Chondrocyte (in vitro differentiated cells): ENCODE measurements at regions not wholly inside any gene's neighbourhood (a gene's known extent, or its start where the extent isn't known, plus 50 kb on each side); places are given as distances from the start of the nearest gene placed in this dataset.

Experiments
- DNase-seq: peaks from one replicate; pipeline ENCODE4 v3.0.0; 2021; ENCODE audit warnings: mixed read lengths, low spot score
- H3K27ac Mint-ChIP-seq: one replicate; pipeline ENCODE4 v1.8.0; 2021; ENCODE audit warnings: mild to moderate bottlenecking, moderate library complexity, mixed read lengths; ENCODE audit not compliant: unreplicated experiment
- H3K27me3 Mint-ChIP-seq: 2 replicates; pipeline ENCODE4 v1.8.0; 2021; ENCODE audit warnings: low read depth, mixed read lengths
- H3K36me3 Mint-ChIP-seq: 2 replicates; pipeline ENCODE4 v1.8.0; 2021; ENCODE audit warnings: low read depth, mixed read lengths
- H3K4me1 Mint-ChIP-seq: 2 replicates; pipeline ENCODE4 v1.8.0; 2021; ENCODE audit warnings: low read depth, mild to moderate bottlenecking, mixed read lengths
- H3K4me3 Mint-ChIP-seq: one replicate; pipeline ENCODE4 v1.8.0; 2021; ENCODE audit warnings: mild to moderate bottlenecking, moderate library complexity, mixed read lengths; ENCODE audit not compliant: unreplicated experiment
- H3K9me3 Mint-ChIP-seq: 2 replicates; pipeline ENCODE4 v1.8.0; 2021; ENCODE audit warnings: low read depth, mixed read lengths
- TF ChIP-seq, protein P1 (sequence below): fragments of 200-600 bp; sonication (generic); IDR thresholded peaks from 2 replicates; pipeline ENCODE4 v1.5.0; 2021; ENCODE audit warnings: antibody characterized with exemption, mild to moderate bottlenecking, moderate library complexity

DNA sequence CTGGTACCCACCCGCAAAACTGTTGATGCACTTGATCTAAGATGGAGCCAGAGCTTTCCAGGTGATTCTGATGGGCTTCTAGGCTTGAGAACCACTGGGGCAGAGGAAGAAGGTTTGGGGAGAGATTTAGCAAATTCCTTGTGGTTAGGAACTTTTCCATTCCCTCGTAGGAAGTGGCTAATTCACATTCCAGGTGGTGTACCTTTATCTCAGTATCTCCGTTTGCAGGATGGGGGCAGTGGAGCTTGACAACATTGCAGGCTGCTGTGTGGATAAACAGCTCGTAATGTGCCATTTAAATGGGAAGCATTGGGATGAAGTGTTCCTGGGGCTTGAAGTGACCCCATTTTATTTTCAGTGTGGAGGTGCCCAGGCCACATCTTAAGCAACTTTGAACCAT lies 172.9 kb upstream of the IL12B start:
- DNase-seq = no peak

DNA sequence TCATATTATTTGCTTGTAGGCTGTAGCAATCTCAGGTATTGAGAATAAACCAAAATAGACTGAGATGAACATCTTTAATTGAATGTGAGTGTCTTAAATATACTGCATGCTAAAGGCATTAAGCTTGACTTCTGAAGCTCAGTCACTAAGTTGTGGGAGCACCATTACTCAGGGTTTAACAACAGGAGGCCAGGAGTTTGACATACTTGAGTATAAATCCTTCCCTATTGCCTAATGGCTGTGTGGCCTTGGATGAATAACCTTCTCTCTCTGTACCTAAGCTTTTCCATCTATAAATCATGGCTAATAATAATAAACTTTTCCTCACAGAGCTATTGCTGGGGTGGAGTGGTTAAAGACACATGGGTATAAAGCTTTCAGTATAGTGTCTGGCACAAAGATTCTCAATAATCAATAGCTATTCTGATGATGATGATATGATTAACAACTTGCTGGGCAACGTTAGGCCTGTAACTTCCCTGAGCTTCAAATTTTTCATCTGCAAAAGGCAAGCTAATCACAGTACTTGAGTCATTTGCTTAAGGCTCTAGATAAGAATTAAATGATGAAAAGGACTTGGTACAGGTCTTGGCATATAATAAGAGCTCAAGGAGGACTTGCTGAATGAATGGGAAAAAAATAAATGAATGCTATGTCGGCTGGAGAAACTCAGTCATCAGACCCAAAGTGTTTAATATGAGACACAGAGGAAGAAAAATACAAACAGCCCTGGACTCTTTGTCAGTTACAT lies 174.0 kb upstream of the IL12B start:
- Mint-ChIP-seq H3K9me3 (peaks cover 5% of the 10 kb centered on the region), H3K27ac (peak overlapping the region; percentile 9), H3K4me1 (peaks cover 21% of the 10 kb centered on the region), H3K36me3 (peaks cover 2% of the 10 kb centered on the region), H3K27me3 (no peaks in the 10 kb centered on the region), H3K4me3 (no peak overlapping the region)
- no peak for DNase-seq
- TF ChIP-seq, protein P1, sequence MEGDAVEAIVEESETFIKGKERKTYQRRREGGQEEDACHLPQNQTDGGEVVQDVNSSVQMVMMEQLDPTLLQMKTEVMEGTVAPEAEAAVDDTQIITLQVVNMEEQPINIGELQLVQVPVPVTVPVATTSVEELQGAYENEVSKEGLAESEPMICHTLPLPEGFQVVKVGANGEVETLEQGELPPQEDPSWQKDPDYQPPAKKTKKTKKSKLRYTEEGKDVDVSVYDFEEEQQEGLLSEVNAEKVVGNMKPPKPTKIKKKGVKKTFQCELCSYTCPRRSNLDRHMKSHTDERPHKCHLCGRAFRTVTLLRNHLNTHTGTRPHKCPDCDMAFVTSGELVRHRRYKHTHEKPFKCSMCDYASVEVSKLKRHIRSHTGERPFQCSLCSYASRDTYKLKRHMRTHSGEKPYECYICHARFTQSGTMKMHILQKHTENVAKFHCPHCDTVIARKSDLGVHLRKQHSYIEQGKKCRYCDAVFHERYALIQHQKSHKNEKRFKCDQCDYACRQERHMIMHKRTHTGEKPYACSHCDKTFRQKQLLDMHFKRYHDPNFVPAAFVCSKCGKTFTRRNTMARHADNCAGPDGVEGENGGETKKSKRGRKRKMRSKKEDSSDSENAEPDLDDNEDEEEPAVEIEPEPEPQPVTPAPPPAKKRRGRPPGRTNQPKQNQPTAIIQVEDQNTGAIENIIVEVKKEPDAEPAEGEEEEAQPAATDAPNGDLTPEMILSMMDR = no peak

More for the DNA sequence above, 172.9 kb upstream of the IL12B start:
- Mint-ChIP-seq H3K27me3 (no peaks in the 10 kb centered on the region), H3K27ac (no peak overlapping the region), H3K9me3 (peaks cover 5% of the 10 kb centered on the region), H3K4me3 (no peak overlapping the region), H3K36me3 (peaks cover 2% of the 10 kb centered on the region), H3K4me1 (peaks cover 10% of the 10 kb centered on the region)
- TF ChIP-seq, protein P1 = no peak

DNA sequence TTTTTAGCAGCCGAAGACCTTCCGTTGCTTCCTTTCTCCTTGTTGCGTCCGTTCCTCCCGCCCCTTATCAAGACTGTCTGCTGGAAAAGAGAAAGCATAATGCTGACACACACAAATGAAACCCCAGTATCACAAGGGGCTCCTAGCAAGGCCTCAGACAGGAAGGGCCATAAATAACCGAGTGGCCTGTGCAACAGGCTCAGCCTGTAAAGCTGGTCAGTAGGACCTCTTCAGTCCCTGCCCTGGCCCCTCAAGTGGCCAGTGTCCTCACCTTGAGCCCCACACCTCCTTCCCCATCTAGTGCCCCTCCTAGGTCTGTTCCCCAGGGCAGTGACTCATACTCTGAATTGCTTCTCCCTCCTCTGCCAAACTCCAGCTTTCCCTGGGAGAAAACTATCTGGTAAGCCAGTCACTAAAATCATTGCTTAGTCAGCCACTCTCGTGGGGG lies 174.6 kb upstream of the IL12B start:
- Mint-ChIP-seq H3K4me1 (peaks cover 27% of the 10 kb centered on the region), H3K36me3 (peaks cover 2% of the 10 kb centered on the region), H3K27me3 (no peaks in the 10 kb centered on the region), H3K9me3 (peaks cover 5% of the 10 kb centered on the region), H3K27ac (peak overlapping the region; percentile 9), H3K4me3 (no peak overlapping the region)
- TF ChIP-seq, protein P1 = no peak
- DNase-seq = no peak

DNA sequence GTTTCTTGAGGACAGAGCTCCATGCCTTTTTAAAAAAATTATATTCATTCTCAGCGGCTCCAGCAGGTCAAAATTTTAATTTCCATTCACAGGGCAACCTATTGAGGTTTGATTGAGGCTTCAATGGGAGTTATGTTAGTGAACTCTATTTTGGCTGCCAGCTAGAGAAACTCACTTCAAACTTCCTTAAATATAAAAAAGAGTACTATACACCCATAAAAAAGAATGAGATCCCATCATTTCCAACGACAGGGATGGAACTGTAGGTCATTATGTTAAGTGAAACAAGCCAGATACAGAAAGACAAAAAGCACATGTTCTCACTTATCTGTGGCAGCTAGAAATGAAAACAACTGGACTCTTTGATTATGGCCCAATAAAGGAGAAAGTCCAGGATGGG lies 176.8 kb upstream of the IL12B start:
- H3K27ac Mint-ChIP-seq = no peak overlapping the region
- peaks cover 2% of the 10 kb centered on the region for H3K9me3 Mint-ChIP-seq
- H3K4me3 Mint-ChIP-seq = no peak overlapping the region
- TF ChIP-seq, protein P1 = no peak
- H3K27me3 Mint-ChIP-seq = no peaks in the 10 kb centered on the region
- H3K36me3 Mint-ChIP-seq = no peaks in the 10 kb centered on the region
- DNase-seq = no peak
- peaks cover 47% of the 10 kb centered on the region for H3K4me1 Mint-ChIP-seq

DNA sequence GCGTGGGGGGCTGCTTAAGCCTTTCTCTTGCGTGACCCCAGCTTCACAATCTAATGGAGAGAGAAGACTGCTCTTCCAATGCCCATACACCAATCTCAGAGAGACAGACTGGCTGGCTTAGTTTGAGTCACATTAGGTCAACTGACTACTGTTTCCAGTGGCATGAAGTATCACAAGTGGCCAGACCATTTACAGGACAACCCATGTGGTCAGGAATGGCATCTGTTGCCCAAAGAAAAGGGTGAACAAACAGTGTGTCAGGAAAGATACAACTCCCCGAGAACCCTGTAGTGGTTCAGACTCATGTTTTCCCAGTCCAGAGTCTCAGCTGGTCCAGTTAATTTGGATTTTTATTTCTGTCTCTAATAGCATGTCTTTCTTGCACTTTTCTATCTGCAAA lies 177.4 kb upstream of the IL12B start:
- peaks cover 2% of the 10 kb centered on the region for H3K27me3 Mint-ChIP-seq

More for the DNA sequence above, 177.4 kb upstream of the IL12B start:
- TF ChIP-seq, protein P1 = no peak
- H3K9me3 Mint-ChIP-seq = no peaks in the 10 kb centered on the region
- H3K4me1 Mint-ChIP-seq = peaks cover 47% of the 10 kb centered on the region
- no peak for DNase-seq
- no peaks in the 10 kb centered on the region for H3K36me3 Mint-ChIP-seq
- no peak overlapping the region for H3K4me3 Mint-ChIP-seq
- no peak overlapping the region for H3K27ac Mint-ChIP-seq
